PC-9 (cell line): ENCODE measurements at regions not wholly inside any gene's neighbourhood (a gene's known extent, or its start where the extent isn't known, plus 50 kb on each side); places are given as distances from the start of the nearest gene placed in this dataset.

Experiments
- EZH2 ChIP-seq: fragments of 200-600 bp; sonication (generic); IDR thresholded peaks from 2 replicates; pipeline ENCODE4 v1.8.0; 2017; ENCODE audit warnings: antibody characterized with exemption, low read depth
- TF ChIP-seq, protein P1 (sequence below): fragments of 200-600 bp; sonication (generic); conservative IDR thresholded peaks from 2 replicates; pipeline ENCODE4 v1.6.1; 2017; ENCODE audit warnings: mixed run types, antibody characterized with exemption, mild to moderate bottlenecking, moderate library complexity

DNA sequence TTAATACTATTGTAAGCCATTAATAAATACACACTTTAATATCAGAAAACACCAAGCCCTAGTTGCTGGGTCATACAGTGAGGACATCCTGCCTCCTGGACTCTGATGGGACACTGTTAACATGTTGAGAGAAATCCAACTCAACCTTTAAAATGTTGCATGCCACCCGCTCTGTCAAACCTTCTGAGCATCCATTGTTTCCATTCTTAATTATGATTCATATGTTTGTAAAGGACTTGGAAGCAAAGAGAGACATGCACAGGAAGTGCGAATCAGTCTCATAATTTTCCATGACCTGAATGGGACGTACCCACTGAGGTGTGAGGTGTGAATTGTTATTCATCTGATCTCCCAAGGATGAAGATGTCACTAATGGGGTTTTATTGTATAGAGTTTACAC lies 186.4 kb downstream of the CAAP1 start:
- TF ChIP-seq EZH2: no peak
- TF ChIP-seq, protein P1, sequence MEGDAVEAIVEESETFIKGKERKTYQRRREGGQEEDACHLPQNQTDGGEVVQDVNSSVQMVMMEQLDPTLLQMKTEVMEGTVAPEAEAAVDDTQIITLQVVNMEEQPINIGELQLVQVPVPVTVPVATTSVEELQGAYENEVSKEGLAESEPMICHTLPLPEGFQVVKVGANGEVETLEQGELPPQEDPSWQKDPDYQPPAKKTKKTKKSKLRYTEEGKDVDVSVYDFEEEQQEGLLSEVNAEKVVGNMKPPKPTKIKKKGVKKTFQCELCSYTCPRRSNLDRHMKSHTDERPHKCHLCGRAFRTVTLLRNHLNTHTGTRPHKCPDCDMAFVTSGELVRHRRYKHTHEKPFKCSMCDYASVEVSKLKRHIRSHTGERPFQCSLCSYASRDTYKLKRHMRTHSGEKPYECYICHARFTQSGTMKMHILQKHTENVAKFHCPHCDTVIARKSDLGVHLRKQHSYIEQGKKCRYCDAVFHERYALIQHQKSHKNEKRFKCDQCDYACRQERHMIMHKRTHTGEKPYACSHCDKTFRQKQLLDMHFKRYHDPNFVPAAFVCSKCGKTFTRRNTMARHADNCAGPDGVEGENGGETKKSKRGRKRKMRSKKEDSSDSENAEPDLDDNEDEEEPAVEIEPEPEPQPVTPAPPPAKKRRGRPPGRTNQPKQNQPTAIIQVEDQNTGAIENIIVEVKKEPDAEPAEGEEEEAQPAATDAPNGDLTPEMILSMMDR: no peak
